BLaER1 treated with 17β-estradiol and CSF1 and Interleukin-3, amounts not matched to agents 10 nM and 100 nM (cell line): ENCODE measurements at regions not wholly inside any gene's neighbourhood (a gene's known extent, or its start where the extent isn't known, plus 50 kb on each side); places are given as distances from the start of the nearest gene placed in this dataset.
"Not testable (repeated sequence)": the region's sequence is repeated elsewhere in the genome, so short reads cannot be mapped to it uniquely, and the experiment has no call there.

ENCODE experiments used
- H3K27ac ChIP-seq, 11 experiments: shearing (Covaris generic); formaldehyde crosslinking; 2 replicates each; pipeline ENCODE4 v1.8.1; 2022
- H3K27me3 ChIP-seq, 11 experiments: shearing (Covaris generic); formaldehyde crosslinking; 2 replicates each; pipeline ENCODE4 v1.8.1; 2022
- H3K36me3 ChIP-seq, 11 experiments: shearing (Covaris generic); formaldehyde crosslinking; 2 replicates each; pipeline ENCODE4 v1.8.1; 2022
- H3K4me1 ChIP-seq, 10 experiments: shearing (Covaris generic); formaldehyde crosslinking; 2 replicates each; pipeline ENCODE4 v1.8.1; 2022
- H3K4me2 ChIP-seq, 11 experiments: shearing (Covaris generic); formaldehyde crosslinking; 2 replicates each; pipeline ENCODE4 v1.8.1; 2022
- H3K4me3 ChIP-seq, 10 experiments: shearing (Covaris generic); formaldehyde crosslinking; 2 replicates each; pipeline ENCODE4 v1.8.1; 2022
- H3K9ac ChIP-seq, 11 experiments: shearing (Covaris generic); formaldehyde crosslinking; 2 replicates each; pipeline ENCODE4 v1.8.1; 2022
- H3K9me3 ChIP-seq, 11 experiments: shearing (Covaris generic); formaldehyde crosslinking; replicated peaks in 1 of 11; 2 replicates each; pipeline ENCODE4 v1.8.1; 2022
- H4K20me1 ChIP-seq, 11 experiments: shearing (Covaris generic); formaldehyde crosslinking; 2 replicates each; pipeline ENCODE4 v1.8.1; 2022
- Cebpa-rat ChIP-seq, 11 experiments: shearing (Covaris generic); IDR thresholded peaks; 2 replicates each; pipeline ENCODE4 v1.8.1; 2022

DNA sequence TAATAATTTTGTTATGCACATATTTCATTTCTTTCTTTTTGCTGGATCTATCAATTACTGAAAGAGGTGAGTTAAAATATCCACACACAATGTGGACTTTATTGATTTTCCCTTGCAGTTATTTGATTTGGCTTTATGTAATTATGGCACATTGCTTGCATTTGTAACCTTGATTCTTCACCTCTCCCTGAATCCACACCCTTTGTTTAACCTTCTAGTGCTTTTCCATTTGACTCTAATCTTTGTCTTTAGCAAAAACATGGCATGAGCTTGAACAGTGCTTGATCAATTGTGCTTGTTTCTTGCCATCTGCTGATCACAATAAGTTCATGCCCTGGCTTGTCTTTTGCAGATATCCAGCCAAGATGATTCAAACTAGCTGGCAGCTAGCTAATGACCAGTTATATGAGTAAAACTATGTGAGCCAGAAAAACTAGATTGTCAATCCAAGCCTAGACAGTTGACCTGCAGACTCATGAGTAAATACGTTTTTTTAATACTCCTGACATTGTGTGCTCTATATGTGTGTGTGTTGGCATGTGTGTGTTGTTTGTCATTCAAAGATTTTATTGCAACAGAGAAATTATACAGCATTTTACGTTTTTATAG lies 899.2 kb downstream of the NCAM2 start:
- no peak for TF ChIP-seq Cebpa-rat (IDR thresholded peaks at IDR 0.05)
- peaks cover 4 to 19% (median 15%) of the 10 kb centered on the region in 11 experiments; a peak in 19 of 22 replicates for H3K9me3 ChIP-seq
- no peak overlapping the region for H3K27ac ChIP-seq

DNA sequence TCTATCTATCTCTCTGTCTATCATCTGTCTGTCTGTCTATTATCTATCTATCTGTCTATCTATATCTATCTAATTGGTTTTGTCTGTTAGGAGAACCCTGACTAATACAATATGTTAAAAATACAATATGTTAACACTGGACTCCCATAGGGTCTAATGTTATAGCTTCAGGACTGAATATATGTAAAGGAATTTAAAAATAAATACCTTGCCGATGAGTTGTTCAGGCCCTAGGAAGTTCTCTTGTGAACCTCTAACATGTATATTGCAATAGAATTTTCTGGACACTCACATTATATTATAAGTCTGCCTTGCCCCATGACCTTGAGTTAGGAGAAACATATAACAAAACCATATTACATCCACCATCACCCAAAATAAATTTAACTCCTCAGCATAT lies 900.6 kb downstream of the NCAM2 start:
- Histone ChIP-seq H4K20me1 (no peaks in the 10 kb centered on the region), H3K9me3 (peaks cover 7 to 22% (median 19%) of the 10 kb centered on the region in 11 experiments; a peak in 19 of 22 replicates), H3K36me3 (no peaks in the 10 kb centered on the region), H3K4me1 (peaks cover 0 to 5% (median 0%) of the 10 kb centered on the region in 10 experiments; a peak in 1 of 20 replicates), H3K4me2 (no peak overlapping the region), H3K4me3 (no peak overlapping the region), H3K9ac (no peak overlapping the region), H3K27ac (no peak overlapping the region), H3K27me3 (no peaks in the 10 kb centered on the region)
- TF ChIP-seq Cebpa-rat (IDR thresholded peaks at IDR 0.05) = no peak

More for the DNA sequence above, 899.2 kb downstream of the NCAM2 start:
- Histone ChIP-seq H4K20me1 (no peaks in the 10 kb centered on the region), H3K9ac (no peak overlapping the region), H3K36me3 (no peaks in the 10 kb centered on the region), H3K4me1 (peaks cover 0 to 5% (median 0%) of the 10 kb centered on the region in 10 experiments; a peak in 1 of 20 replicates), H3K27me3 (no peaks in the 10 kb centered on the region), H3K4me2 (no peak overlapping the region), H3K4me3 (no peak overlapping the region)

DNA sequence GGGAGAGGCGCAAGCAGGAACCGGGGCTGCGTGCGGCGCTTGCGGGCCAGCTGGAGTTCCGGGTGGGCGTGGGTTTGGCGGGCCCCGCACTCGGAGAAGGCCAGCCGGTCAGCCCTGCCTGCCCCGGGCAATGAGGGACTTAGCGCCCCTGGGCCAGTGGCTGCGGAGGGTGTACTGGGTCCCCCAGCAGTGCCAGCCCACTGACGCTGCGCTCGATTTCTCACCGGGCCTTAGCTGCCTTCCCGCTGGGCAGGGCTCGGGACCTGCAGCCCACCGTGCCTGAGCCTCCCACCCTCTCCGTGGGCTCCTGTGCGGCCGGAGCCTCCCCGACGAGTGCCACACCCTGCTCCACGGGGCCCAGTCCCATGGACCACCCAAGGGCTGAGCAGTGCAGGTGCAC lies 904.2 kb downstream of the NCAM2 start:
- Histone ChIP-seq H3K4me1 (peaks cover 0 to 11% (median 5%) of the 10 kb centered on the region in 10 experiments; a peak in 9 of 20 replicates), H3K9me3 (peaks cover 4 to 24% (median 16%) of the 10 kb centered on the region in 11 experiments; a peak in 18 of 22 replicates)
- H4K20me1 ChIP-seq, H3K27ac ChIP-seq, H3K27me3 ChIP-seq, H3K4me2 ChIP-seq, H3K36me3 ChIP-seq, H3K4me3 ChIP-seq, H3K9ac ChIP-seq: not testable (repeated sequence)

DNA sequence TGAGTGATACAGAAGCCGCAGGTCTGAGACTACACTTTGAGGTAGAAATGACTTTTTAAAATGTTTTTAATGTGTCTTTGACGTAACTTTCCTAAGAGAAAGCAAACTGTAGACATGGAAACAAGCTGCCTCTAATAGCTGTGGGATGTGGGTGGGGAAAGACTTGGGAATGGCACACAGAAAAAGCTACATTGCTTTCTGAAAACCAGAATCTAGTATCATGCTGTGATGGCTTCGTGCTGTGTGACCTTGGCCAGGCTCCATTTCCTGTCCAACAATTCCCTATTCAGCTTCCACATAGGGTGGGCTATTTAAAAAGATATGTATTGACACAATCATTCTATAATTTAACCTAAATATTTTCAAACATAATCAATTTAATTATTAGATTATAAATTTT lies 909.1 kb downstream of the NCAM2 start:
- peaks cover 0 to 11% (median 3%) of the 10 kb centered on the region in 10 experiments; a peak in 8 of 20 replicates for H3K4me1 ChIP-seq
- H3K9ac ChIP-seq = no peak overlapping the region
- peaks cover 18 to 46% (median 33%) of the 10 kb centered on the region in 11 experiments; a peak in 21 of 22 replicates for H3K9me3 ChIP-seq
- no peaks in the 10 kb centered on the region for H4K20me1 ChIP-seq
- TF ChIP-seq Cebpa-rat (IDR thresholded peaks at IDR 0.05) = no peak
- no peaks in the 10 kb centered on the region for H3K27me3 ChIP-seq
- H3K4me2 ChIP-seq = no peak overlapping the region
- no peak overlapping the region for H3K4me3 ChIP-seq
- no peak overlapping the region for H3K27ac ChIP-seq
- no peaks in the 10 kb centered on the region for H3K36me3 ChIP-seq

DNA sequence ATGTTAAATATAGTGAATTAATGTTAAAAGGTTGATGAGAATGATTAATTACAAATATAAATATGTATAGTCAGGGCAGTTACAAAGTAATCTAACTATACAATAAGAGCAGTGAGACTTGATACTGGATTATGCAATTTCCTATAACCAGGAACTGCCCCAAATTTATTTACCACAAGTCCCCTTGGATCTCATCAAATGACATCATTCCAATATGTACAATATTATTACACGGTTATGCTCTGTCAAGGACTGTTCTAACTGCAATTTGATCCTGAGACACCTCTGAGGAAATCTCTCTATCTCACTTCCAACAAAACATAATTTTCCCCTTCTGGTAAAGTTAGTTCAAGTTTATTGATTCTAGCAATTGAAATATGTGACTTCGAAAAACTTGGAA lies 917.6 kb downstream of the NCAM2 start:
- Histone ChIP-seq H3K27me3 (no peaks in the 10 kb centered on the region), H3K27ac (no peak overlapping the region), H3K4me3 (no peak overlapping the region), H3K9me3 (peaks cover 0 to 15% (median 1%) of the 10 kb centered on the region in 11 experiments; a peak in 11 of 22 replicates), H3K4me2 (peak overlapping the region in 4 of 11 experiments; percentile 15 to 86 (median 76); a peak in 6 of 22 replicates), H3K9ac (no peak overlapping the region), H3K36me3 (no peaks in the 10 kb centered on the region), H4K20me1 (no peaks in the 10 kb centered on the region), H3K4me1 (peaks cover 4 to 35% (median 10%) of the 10 kb centered on the region in 10 experiments; a peak in 16 of 20 replicates)
- TF ChIP-seq Cebpa-rat (IDR thresholded peaks at IDR 0.05) = no peak

DNA sequence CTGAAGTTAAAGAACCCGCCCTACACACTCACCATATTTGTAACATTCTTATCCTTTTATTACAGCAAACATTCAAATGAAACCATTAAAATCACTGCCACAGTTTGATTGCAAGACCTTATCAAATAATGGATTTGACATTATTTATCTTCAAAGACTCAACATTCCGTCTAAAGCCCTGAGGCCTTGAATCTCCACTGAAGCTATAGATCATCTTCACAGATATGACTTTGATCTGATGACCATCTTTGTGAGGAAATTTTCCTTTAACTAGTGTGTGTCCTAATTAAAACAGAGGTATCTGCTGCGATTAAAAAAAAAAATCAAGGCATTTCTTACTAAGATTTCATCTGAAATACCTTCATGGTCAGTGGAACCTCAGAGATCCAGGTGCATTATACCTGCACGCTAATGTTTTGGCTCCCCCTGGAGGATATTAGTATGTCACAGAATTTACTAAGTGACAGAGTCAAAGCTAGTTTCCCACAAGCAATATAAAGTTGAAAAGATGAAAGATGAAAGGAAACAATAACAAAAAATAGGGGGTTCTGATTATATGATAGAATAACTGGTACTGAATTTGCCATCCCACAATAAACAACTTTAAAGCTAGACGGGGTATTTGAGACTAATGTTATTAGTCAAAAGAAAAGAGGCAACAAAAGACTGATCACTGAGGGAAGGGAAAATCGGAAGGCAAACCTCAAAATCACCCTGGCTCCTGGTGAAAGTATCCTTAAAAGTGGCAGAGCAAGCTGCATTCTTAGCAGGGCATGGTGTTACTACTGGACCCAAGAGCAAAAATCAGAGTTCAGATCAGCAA lies 923.4 kb downstream of the NCAM2 start:
- H4K20me1 ChIP-seq = no peaks in the 10 kb centered on the region
- H3K4me1 ChIP-seq = peaks cover 4 to 18% (median 9%) of the 10 kb centered on the region in 10 experiments; a peak in 16 of 20 replicates
- H3K9me3 ChIP-seq = peaks cover 0 to 15% (median 0%) of the 10 kb centered on the region in 11 experiments; a peak in 7 of 22 replicates
- H3K9ac ChIP-seq = no peak overlapping the region
- no peak overlapping the region for H3K27ac ChIP-seq
- no peak overlapping the region for H3K4me3 ChIP-seq
- no peak overlapping the region for H3K4me2 ChIP-seq
- no peaks in the 10 kb centered on the region for H3K27me3 ChIP-seq
- no peaks in the 10 kb centered on the region for H3K36me3 ChIP-seq
- no peak for TF ChIP-seq Cebpa-rat (IDR thresholded peaks at IDR 0.05)

DNA sequence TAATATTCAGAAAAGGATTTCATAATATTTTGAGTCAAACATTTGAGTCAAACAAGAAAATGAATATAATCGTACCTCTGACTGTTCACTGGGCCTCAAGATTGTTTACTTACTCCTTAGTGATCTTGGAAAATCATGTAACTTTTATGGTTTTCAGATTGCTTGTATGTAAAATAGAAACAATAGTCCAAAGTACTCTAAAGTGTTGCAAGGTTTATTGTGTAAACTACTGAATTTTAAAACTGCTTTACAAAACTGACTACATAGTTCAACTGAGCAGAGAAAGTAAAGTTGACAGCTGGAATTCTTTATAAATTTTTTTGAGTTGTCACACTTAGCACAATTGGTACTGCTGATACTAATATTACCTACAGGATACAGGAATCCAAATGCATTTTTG lies 931.0 kb downstream of the NCAM2 start:
- no peaks in the 10 kb centered on the region for H4K20me1 ChIP-seq
- no peak overlapping the region for H3K4me2 ChIP-seq
- H3K36me3 ChIP-seq = no peaks in the 10 kb centered on the region
- H3K27ac ChIP-seq = no peak overlapping the region
- H3K9ac ChIP-seq = no peak overlapping the region
- no peak for TF ChIP-seq Cebpa-rat (IDR thresholded peaks at IDR 0.05)
- no peaks in the 10 kb centered on the region for H3K9me3 ChIP-seq
- H3K27me3 ChIP-seq = no peaks in the 10 kb centered on the region
- H3K4me3 ChIP-seq = no peak overlapping the region
- H3K4me1 ChIP-seq = no peaks in the 10 kb centered on the region

DNA sequence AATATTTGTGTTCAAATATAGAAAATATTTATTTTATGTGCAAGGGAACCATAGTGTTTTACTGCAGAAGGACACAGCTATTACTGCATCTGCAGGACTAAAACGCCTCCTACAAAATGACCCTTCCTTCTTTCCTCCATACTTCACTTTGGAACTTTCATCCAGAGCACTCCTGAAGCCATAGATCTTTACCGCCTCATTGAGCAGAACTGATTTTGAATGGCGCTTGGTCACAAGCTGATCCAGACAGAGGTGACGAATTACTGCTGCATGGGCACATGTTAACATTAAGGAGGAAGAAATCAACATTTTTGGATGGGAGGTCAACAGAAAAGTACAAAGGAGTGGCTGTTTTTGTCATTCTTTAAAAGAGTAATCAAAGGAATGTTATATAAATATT lies 931.6 kb downstream of the NCAM2 start:
- H3K27ac ChIP-seq = no peak overlapping the region
- no peaks in the 10 kb centered on the region for H3K9me3 ChIP-seq
- H3K4me3 ChIP-seq = no peak overlapping the region
- TF ChIP-seq Cebpa-rat (IDR thresholded peaks at IDR 0.05) = no peak
- no peaks in the 10 kb centered on the region for H3K4me1 ChIP-seq
- no peaks in the 10 kb centered on the region for H4K20me1 ChIP-seq
- no peak overlapping the region for H3K9ac ChIP-seq
- H3K27me3 ChIP-seq = no peaks in the 10 kb centered on the region
- H3K36me3 ChIP-seq = no peaks in the 10 kb centered on the region
- no peak overlapping the region for H3K4me2 ChIP-seq

DNA sequence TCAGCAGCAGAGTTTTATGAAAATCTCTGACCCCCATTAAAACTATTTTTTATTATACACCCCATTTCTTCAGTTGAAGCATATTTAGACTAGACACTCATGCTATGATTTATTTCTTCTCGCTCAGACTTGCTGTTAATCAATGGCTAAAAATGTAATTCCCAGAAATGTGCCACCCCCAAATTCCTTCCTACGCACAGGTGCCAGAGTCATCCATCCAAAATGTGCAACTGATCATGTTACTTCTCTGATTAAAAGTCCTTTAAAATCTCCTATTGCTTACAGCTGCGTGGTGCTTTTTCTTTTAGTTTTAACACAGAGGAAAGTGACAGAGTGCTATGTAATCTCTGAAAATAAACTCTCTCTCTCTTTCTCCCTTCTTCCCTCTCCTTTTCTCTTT lies 954.4 kb downstream of the NCAM2 start:
- TF ChIP-seq Cebpa-rat (IDR thresholded peaks at IDR 0.05) = no peak
- H3K4me2 ChIP-seq = no peak overlapping the region
- no peak overlapping the region for H3K27ac ChIP-seq
- H3K4me3 ChIP-seq = no peak overlapping the region
- H3K4me1 ChIP-seq = no peaks in the 10 kb centered on the region
- H3K27me3 ChIP-seq = no peaks in the 10 kb centered on the region
- H3K9ac ChIP-seq = no peak overlapping the region
- no peaks in the 10 kb centered on the region for H4K20me1 ChIP-seq
- H3K36me3 ChIP-seq = no peaks in the 10 kb centered on the region
- no peaks in the 10 kb centered on the region; a peak in 1 of 22 replicates for H3K9me3 ChIP-seq
